HCT116 (cell line): ENCODE measurements at regions not wholly inside any gene's neighbourhood (a gene's known extent, or its start where the extent isn't known, plus 50 kb on each side); places are given as distances from the start of the nearest gene placed in this dataset.

Experiments used
- ATAC-seq: fragments of 200-7000 bp; cut with Tn5 transposase; 2 replicates; pipeline ENCODE4 v1.9.1; 2020; ENCODE audit warnings: mild to moderate bottlenecking, moderate library complexity
- BruUV-seq: library from RNA; stranded (reverse); fragments of 400-500 nt; replicated peaks from 2 replicates; lab custom pipeline; 2021; lab: Mats Ljungman, UMichigan
- CTCF ChIA-PET: fragments of 300-600 bp; sonication (Branson Sonifier 250); formaldehyde crosslinking; loops from one replicate; lab custom pipeline; 2021; ENCODE audit warnings: antibody characterized with exemption; lab: Charles Lee
- POLR2A ChIA-PET: fragments of 300-600, 350-600 bp; sonication (Branson Sonifier 250); formaldehyde crosslinking; loops from one replicate; lab custom pipeline; 2021; ENCODE audit warnings: antibody characterized with exemption; lab: Charles Lee
- RAD21 ChIA-PET, 2 experiments: fragments of 300-600 bp; sonication (Branson Sonifier 250); formaldehyde crosslinking; loops; one replicate each; lab custom pipeline; 2023; ENCODE audit warnings: low total read pairs in 2 of 2; ENCODE audit not compliant: uncharacterized antibody in 2 of 2, unreplicated experiment in 2 of 2, low non-redundant PET in 1 of 2; lab: Charles Lee
- DNase-seq: peaks from one replicate; pipeline ENCODE4 v3.0.0-alpha.2; 2010; ENCODE audit warnings: low read depth, low spot score
- H2AFZ ChIP-seq: fragments of 200-600 bp; shearing (Covaris generic), sonication (generic); 2 replicates; pipeline ENCODE4 v1.6.1; 2017; ENCODE audit warnings: low read depth, mixed run types, mixed read lengths, antibody characterized with exemption, low read length; ENCODE audit not compliant: poor library complexity, severe bottlenecking
- H3K27ac ChIP-seq: 2 replicates; pipeline ENCODE4 v1.5.1; 2012; ENCODE audit warnings: low read depth, low read length
- H3K27me3 ChIP-seq: fragments of 200-600 bp; sonication (generic); 2 replicates; pipeline ENCODE4 v1.6.1; 2016; ENCODE audit warnings: mixed run types, low read length, mixed read lengths; ENCODE audit not compliant: insufficient read depth
- H3K36me3 ChIP-seq, 2 experiments: fragments of 200-500 bp in 1 of 2; fragments of 200-600 bp in 1 of 2; sonication (Bioruptor generic) in 1 of 2; sonication (generic) in 1 of 2; 2 replicates each; pipeline versions ENCODE4 v1.5.1 to v1.6.1; 2014 to 2016; ENCODE audit warnings: low read length in 2 of 2, inconsistent platforms in 1 of 2, mixed read lengths in 1 of 2, mixed run types in 1 of 2; ENCODE audit not compliant: insufficient read depth in 2 of 2, control insufficient read depth in 1 of 2
- H3K4me1 ChIP-seq, 2 experiments: fragments of 200-600 bp in 1 of 2; sonication (generic) in 1 of 2; 2 replicates each; pipeline versions ENCODE4 v1.5.1 to v1.6.1; 2012 to 2017; ENCODE audit warnings: low read length in 2 of 2, inconsistent platforms in 1 of 2, mild to moderate bottlenecking in 1 of 2, mixed read lengths in 1 of 2, mixed run types in 1 of 2, moderate library complexity in 1 of 2; ENCODE audit not compliant: insufficient read depth in 2 of 2, control insufficient read depth in 1 of 2
- H3K4me2 ChIP-seq: fragments of 200-600 bp; sonication (generic); 2 replicates; pipeline ENCODE4 v1.6.1; 2017; ENCODE audit warnings: mixed run types, low read length, mixed read lengths
- H3K4me3 ChIP-seq, 2 experiments: fragments of 200-600 bp in 1 of 2; sonication (generic) in 1 of 2; replicated peaks in 1 of 2; 2 replicates each; pipeline ENCODE4 v1.5.1; 2011 to 2016; ENCODE audit warnings: low read length in 2 of 2, control low read depth in 1 of 2, low read depth in 1 of 2, mild to moderate bottlenecking in 1 of 2, mixed read lengths in 1 of 2, mixed run types in 1 of 2
- H3K79me2 ChIP-seq: fragments of 200-600 bp; sonication (generic); 2 replicates; pipeline ENCODE4 v1.6.1; 2017; ENCODE audit warnings: mild to moderate bottlenecking, mixed run types, low read length, moderate library complexity, mixed read lengths; ENCODE audit not compliant: insufficient read depth
- H3K9ac ChIP-seq: fragments of 200-600 bp; sonication (generic); 2 replicates; pipeline ENCODE4 v1.6.1; 2016; ENCODE audit warnings: low read length, mixed read lengths
- H3K9me2 ChIP-seq: fragments of 200-600 bp; sonication (generic), shearing (Covaris generic); 2 replicates; pipeline ENCODE4 v1.6.1; 2017; ENCODE audit warnings: mixed run types, mild to moderate bottlenecking, moderate library complexity; ENCODE audit not compliant: insufficient read depth
- H3K9me3 ChIP-seq, 2 experiments: fragments of 200-500 bp in 1 of 2; fragments of 200-600 bp in 1 of 2; sonication (Bioruptor generic) in 1 of 2; sonication (generic) in 1 of 2; 2 replicates each; pipeline ENCODE4 v1.6.1; 2014 to 2017; ENCODE audit warnings: low read length in 2 of 2, mixed read lengths in 2 of 2, inconsistent platforms in 1 of 2, low read depth in 1 of 2, mild to moderate bottlenecking in 1 of 2, mixed run types in 1 of 2, moderate library complexity in 1 of 2; ENCODE audit not compliant: control insufficient read depth in 1 of 2, insufficient read depth in 1 of 2
- H4K20me1 ChIP-seq: fragments of 200-600 bp; sonication (generic), shearing (Covaris generic); 2 replicates; pipeline ENCODE4 v1.6.1; 2017; ENCODE audit warnings: mixed run types, mild to moderate bottlenecking, moderate library complexity; ENCODE audit not compliant: insufficient read depth
- CBX3 ChIP-seq: IDR thresholded peaks from 2 replicates; pipeline ENCODE4 v1.6.1; 2012; ENCODE audit warnings: low read depth
- CEBPB ChIP-seq: IDR thresholded peaks from 2 replicates; pipeline ENCODE4 v1.6.1; 2012; ENCODE audit warnings: low read depth
- EZH2 ChIP-seq: fragments of 200-600 bp; sonication (generic); IDR thresholded peaks from 2 replicates; pipeline ENCODE4 v1.6.1; 2017; ENCODE audit warnings: antibody characterized with exemption, mixed run types
- FOSL1 ChIP-seq: IDR thresholded peaks from 2 replicates; pipeline ENCODE4 v1.6.1; 2012; ENCODE audit warnings: low read depth
- POLR2A ChIP-seq: IDR thresholded peaks from 2 replicates; pipeline ENCODE4 v1.7.0; 2011; ENCODE audit warnings: borderline replicate concordance; ENCODE audit not compliant: insufficient read depth, insufficient read length; ENCODE audit errors: extremely low read depth
- POLR2AphosphoS5 ChIP-seq: IDR thresholded peaks from 2 replicates; pipeline ENCODE4 v1.6.1; 2011; ENCODE audit warnings: mild to moderate bottlenecking, low read depth, low read length, moderate library complexity
- SIN3A ChIP-seq: IDR thresholded peaks from 2 replicates; pipeline ENCODE4 v1.6.1; 2012; ENCODE audit warnings: low read depth
- YY1 ChIP-seq: IDR thresholded peaks from 2 replicates; pipeline ENCODE4 v1.6.1; 2011; ENCODE audit warnings: low read length, low read depth, moderate library complexity, mild to moderate bottlenecking; ENCODE audit not compliant: insufficient replicate concordance; ENCODE audit errors: extremely low read depth
- ZFX ChIP-seq: fragments of 450-650 bp; IDR thresholded peaks from 2 replicates; pipeline ENCODE4 v1.6.1; 2017
- ZNF274 ChIP-seq: fragments of 200-500 bp; sonication (Bioruptor generic); IDR thresholded peaks from 2 replicates; pipeline ENCODE4 v1.6.1; 2014; ENCODE audit warnings: mild to moderate bottlenecking, low read depth, low read length, inconsistent platforms
- intact Hi-C: fragments of 100-400 bp; cut with micrococcal nuclease; formaldehyde crosslinking; loops from 2 replicates; pipeline ENCODE4 v1.10.0; 2022
- TF ChIP-seq, protein P1 (sequence below): IDR thresholded peaks from 2 replicates; pipeline ENCODE4 v1.6.1; 2012
- TF ChIP-seq, protein P2 (sequence below): IDR thresholded peaks from 2 replicates; pipeline ENCODE4 v1.6.1; 2012; ENCODE audit warnings: low read depth
- TF ChIP-seq, protein P3 (sequence below): IDR thresholded peaks from 2 replicates; pipeline ENCODE4 v1.6.1; 2012

DNA sequence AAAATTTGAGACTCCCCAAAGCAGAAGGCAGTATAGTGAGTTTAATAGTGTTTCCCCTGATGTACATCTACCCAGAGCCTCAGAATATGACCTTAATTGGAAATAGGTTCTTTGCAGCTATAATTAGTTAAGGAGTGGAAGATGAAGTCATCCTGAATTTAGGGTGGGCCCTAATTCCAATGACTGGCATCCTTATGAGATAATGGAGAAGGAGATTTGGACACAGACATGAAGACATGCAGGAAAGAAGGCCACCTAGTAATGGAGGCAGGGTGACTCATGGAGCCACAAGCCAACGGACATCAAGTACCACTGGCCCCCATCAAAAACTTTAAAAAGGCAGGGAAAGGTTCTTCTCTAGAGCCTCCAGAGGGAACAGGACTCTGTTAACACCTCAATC is 308.9 kb downstream of the TXNL1 start:
- TF ChIP-seq, protein P1, sequence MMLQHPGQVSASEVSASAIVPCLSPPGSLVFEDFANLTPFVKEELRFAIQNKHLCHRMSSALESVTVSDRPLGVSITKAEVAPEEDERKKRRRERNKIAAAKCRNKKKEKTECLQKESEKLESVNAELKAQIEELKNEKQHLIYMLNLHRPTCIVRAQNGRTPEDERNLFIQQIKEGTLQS = no peak
- TF ChIP-seq CBX3 = no peak
- TF ChIP-seq ZFX = no peak
- no peak for TF ChIP-seq FOSL1
- TF ChIP-seq EZH2 = no peak
- no peak for TF ChIP-seq POLR2A
- TF ChIP-seq YY1 = no peak
- ChIA-PET POLR2A (no interaction called here), CTCF (no interaction called here), RAD21 (no interaction called here)
- no peaks in the 10 kb centered on the region for H3K36me3 ChIP-seq
- DNase-seq (no peak), ATAC-seq (no peak)
- intact Hi-C loops = no loop called here
- BruUV-seq = no TSS peak
- H3K4me1 ChIP-seq = no peaks in the 10 kb centered on the region; a peak in 1 of 4 replicates
- no peaks in the 10 kb centered on the region for H3K9me3 ChIP-seq
- no peak overlapping the region for H3K4me3 ChIP-seq
- no peaks in the 10 kb centered on the region for H3K79me2 ChIP-seq
- no peak overlapping the region for H2AFZ ChIP-seq
- H3K27me3 ChIP-seq = no peaks in the 10 kb centered on the region
- no peaks in the 10 kb centered on the region for H4K20me1 ChIP-seq
- no peaks in the 10 kb centered on the region for H3K9me2 ChIP-seq
- no peak overlapping the region for H3K9ac ChIP-seq
- no peak overlapping the region for H3K4me2 ChIP-seq
- H3K27ac ChIP-seq = no peak overlapping the region

DNA sequence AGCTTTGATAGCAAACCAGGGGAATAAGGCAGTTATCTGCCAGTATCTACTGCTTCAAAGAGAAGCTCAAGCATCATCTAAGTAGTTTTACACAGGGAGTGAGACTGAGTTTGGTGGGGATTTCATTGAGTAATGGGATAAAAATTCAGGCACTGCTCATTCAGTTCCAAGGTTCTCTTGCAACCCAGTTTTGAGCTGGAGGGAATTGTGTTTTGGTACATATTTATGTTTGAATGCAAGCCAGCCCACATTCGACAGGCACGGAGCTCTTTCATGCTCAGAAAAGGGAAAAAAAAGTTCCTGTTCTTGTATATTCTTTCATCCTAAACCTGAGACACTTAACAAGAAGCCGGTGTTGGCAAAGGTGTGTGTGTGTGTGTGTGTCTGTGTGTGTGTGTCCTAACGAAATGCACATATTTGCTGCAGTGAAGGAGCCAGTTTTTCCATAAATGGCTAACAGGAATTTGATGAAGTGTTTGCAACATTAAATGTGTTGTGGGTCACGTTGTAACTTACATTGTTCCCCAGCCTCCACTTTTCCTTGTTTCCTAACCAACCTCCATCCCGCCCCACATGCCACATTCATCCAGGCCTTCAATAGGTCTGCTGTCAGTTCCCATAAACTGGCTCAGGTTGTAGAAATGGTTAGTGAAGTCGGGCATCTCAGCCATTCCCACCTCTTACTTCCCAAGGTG is 311.1 kb downstream of the TXNL1 start:
- Histone ChIP-seq H3K79me2 (no peaks in the 10 kb centered on the region), H3K27ac (no peak overlapping the region), H4K20me1 (no peaks in the 10 kb centered on the region), H3K4me3 (no peak overlapping the region), H3K9me2 (no peaks in the 10 kb centered on the region), H3K4me2 (no peak overlapping the region), H3K27me3 (no peaks in the 10 kb centered on the region), H3K36me3 (no peaks in the 10 kb centered on the region), H3K4me1 (no peaks in the 10 kb centered on the region; a peak in 1 of 4 replicates), H3K9me3 (no peaks in the 10 kb centered on the region), H3K9ac (no peak overlapping the region), H2AFZ (no peak overlapping the region)
- TF ChIP-seq CEBPB = no peak
- TF ChIP-seq, protein P2, sequence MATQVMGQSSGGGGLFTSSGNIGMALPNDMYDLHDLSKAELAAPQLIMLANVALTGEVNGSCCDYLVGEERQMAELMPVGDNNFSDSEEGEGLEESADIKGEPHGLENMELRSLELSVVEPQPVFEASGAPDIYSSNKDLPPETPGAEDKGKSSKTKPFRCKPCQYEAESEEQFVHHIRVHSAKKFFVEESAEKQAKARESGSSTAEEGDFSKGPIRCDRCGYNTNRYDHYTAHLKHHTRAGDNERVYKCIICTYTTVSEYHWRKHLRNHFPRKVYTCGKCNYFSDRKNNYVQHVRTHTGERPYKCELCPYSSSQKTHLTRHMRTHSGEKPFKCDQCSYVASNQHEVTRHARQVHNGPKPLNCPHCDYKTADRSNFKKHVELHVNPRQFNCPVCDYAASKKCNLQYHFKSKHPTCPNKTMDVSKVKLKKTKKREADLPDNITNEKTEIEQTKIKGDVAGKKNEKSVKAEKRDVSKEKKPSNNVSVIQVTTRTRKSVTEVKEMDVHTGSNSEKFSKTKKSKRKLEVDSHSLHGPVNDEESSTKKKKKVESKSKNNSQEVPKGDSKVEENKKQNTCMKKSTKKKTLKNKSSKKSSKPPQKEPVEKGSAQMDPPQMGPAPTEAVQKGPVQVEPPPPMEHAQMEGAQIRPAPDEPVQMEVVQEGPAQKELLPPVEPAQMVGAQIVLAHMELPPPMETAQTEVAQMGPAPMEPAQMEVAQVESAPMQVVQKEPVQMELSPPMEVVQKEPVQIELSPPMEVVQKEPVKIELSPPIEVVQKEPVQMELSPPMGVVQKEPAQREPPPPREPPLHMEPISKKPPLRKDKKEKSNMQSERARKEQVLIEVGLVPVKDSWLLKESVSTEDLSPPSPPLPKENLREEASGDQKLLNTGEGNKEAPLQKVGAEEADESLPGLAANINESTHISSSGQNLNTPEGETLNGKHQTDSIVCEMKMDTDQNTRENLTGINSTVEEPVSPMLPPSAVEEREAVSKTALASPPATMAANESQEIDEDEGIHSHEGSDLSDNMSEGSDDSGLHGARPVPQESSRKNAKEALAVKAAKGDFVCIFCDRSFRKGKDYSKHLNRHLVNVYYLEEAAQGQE = no peak
- TF ChIP-seq EZH2 = no peak
- TF ChIP-seq ZNF274 = no peak
- TF ChIP-seq, protein P1 = no peak
- no peak for TF ChIP-seq CBX3
- no peak for TF ChIP-seq ZFX
- no peak for TF ChIP-seq POLR2AphosphoS5
- no peak for TF ChIP-seq SIN3A
- TF ChIP-seq, protein P3, sequence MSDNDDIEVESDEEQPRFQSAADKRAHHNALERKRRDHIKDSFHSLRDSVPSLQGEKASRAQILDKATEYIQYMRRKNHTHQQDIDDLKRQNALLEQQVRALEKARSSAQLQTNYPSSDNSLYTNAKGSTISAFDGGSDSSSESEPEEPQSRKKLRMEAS = no peak
- ATAC-seq = no peak
- RAD21 ChIA-PET = no interaction called here
- POLR2A ChIA-PET = no interaction called here
- no peak for DNase-seq
- intact Hi-C loops = no loop called here
- CTCF ChIA-PET = no interaction called here
- no TSS peak for BruUV-seq
